ENCODE measurements at regions not wholly inside any gene's neighbourhood (a gene's known extent, or its start where the extent isn't known, plus 50 kb on each side); places are given as distances from the start of the nearest gene placed in this dataset.
"Not testable (repeated sequence)": the region's sequence is repeated elsewhere in the genome, so short reads cannot be mapped to it uniquely, and the experiment has no call there.

GRCh38 chr14:105666991-105667662 is 140.7 kb downstream of the TMEM121 start:
- not testable (repeated sequence) for TF ChIP-seq CTCF (conservative IDR thresholded peaks at IDR 0.05; ENCODE audit: low read depth in 2 of 2); POLR2AphosphoS5 (IDR thresholded peaks at IDR 0.05; ENCODE audit: low read depth); NANOG (IDR thresholded peaks at IDR 0.05; ENCODE audit: borderline replicate concordance)
